ENCODE measurements at regions not wholly inside any gene's neighbourhood (a gene's known extent, or its start where the extent isn't known, plus 50 kb on each side); places are given as distances from the start of the nearest gene placed in this dataset.

DNA sequence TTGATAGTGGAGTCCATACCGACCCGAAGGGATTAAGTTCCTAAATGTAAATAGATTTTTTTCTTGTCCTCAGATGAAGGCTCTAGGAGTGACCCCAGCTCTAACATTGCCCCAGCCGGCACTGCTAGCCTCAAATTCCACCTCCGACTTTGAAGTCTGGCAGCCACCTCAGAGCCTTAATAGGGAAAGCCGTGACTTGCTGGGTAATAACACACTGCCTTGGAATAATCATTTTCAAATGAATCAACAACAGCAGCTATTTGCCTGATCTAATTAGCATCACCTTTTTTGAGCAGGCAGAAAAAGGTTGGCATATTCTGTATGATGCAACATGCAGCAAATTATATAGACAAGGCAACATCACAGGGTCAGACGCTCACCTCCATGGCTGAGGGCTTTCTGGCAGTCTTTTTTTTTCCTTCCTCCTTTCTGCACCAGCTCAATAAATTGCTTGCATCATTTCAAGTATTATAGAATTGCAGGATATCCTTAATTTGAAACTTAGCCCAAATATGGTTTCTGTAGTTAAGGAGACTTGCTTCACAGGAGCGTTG is 276.5 kb upstream of the ATP5MC3 start:
- TF ChIP-seq CTCF (IDR thresholded peaks at IDR 0.05; ENCODE audit: low read length) (no peak), EZH2 (IDR thresholded peaks at IDR 0.05; ENCODE audit: borderline replicate concordance, low read length) (no peak)
